ENCODE measurements at regions not wholly inside any gene's neighbourhood (a gene's known extent, or its start where the extent isn't known, plus 50 kb on each side); places are given as distances from the start of the nearest gene placed in this dataset.

DNA sequence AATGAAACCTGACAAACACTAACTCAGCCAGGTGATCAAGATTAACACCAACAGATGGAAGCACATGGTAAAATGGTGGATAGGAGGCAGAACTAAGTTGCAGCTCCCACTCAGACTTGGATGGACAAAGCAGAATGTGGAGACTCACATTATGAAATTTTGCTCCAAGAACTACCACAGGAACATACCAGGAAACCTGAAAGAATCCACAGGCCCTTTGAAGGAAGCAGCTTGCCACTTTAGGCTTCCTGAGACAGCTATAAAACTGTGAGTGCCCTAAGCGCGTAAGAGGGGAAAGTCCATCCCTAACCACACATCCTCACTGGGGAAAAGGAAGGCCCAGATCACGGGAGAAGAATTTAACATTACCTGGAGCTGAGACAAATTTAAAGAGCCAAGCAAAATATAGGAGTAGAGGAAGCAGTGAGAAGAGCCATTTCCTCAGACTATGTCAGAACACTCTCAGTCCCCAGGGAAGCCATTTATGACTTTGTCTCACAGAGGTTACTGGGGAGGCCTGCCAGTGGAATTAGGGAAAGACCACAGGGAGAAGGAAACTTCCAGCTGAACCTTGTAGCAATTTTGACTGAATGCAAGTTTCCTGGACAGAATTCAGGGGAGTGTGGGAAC lies 224.5 kb downstream of the TEX13C start (continued):
- no peak for TF ChIP-seq HDAC6 (IDR thresholded peaks at IDR 0.05; ENCODE audit: low read depth, low read length)
- TF ChIP-seq MYC (IDR thresholded peaks at IDR 0.05; ENCODE audit: low read depth, low read length) = no peak
- no peak for TF ChIP-seq MYC (CRISPR knock-in tag; IDR thresholded peaks at IDR 0.05; ENCODE audit: borderline replicate concordance, low read depth)
- TF ChIP-seq, protein P1, sequence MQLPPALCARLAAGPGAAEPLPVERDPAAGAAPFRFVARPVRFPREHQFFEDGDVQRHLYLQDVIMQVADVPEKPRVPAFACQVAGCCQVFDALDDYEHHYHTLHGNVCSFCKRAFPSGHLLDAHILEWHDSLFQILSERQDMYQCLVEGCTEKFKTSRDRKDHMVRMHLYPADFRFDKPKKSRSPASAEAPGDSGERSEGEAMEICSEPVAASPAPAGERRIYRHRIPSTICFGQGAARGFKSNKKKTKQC (CRISPR knock-in tag; IDR thresholded peaks at IDR 0.05) = no peak
- no peak for TF ChIP-seq ZNF764 (CRISPR knock-in tag; IDR thresholded peaks at IDR 0.05; ENCODE audit: low read depth)
- no peak for TF ChIP-seq WHSC1 (IDR thresholded peaks at IDR 0.05; ENCODE audit: low read length)
- TF ChIP-seq PHF21A (IDR thresholded peaks at IDR 0.05; ENCODE audit: borderline replicate concordance, low read depth) = no peak
- TF ChIP-seq, protein P2, sequence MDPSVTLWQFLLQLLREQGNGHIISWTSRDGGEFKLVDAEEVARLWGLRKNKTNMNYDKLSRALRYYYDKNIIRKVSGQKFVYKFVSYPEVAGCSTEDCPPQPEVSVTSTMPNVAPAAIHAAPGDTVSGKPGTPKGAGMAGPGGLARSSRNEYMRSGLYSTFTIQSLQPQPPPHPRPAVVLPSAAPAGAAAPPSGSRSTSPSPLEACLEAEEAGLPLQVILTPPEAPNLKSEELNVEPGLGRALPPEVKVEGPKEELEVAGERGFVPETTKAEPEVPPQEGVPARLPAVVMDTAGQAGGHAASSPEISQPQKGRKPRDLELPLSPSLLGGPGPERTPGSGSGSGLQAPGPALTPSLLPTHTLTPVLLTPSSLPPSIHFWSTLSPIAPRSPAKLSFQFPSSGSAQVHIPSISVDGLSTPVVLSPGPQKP (CRISPR knock-in tag; IDR thresholded peaks at IDR 0.05) = no peak
- no peak for TF ChIP-seq ZNF75A (CRISPR knock-in tag; IDR thresholded peaks at IDR 0.05)
- TF ChIP-seq, protein P3, sequence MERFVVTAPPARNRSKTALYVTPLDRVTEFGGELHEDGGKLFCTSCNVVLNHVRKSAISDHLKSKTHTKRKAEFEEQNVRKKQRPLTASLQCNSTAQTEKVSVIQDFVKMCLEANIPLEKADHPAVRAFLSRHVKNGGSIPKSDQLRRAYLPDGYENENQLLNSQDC (CRISPR knock-in tag; IDR thresholded peaks at IDR 0.05) = no peak

DNA sequence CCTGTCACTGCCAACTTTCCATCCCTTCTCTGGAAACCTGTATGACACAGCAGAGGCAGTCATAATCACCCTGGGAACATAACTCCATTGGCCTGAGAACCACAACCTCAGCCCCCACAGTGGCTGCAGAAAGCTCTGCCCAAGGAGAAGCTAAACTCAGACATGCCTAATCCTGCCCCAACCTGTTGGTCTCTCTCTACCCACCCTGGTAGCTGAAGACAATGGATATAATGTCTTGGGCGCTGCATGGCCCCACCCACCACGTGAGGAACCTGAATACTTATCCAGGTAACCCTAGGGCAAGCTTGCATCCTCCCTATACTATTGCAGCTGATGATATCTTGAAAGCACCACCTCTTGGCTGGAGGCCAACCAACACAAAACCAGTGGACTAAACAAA lies 225.2 kb downstream of the TEX13C start:
- no peak for ATAC-seq
- H3K79me2 ChIP-seq (ENCODE audit: control insufficient read depth, insufficient read depth, low read length) = no peaks in the 10 kb centered on the region
- ChIA-PET POLR2A (no interaction called here), CTCF (ENCODE audit: low intra/inter-chr PET ratio) (no interaction called here)
- no peaks in the 10 kb centered on the region for H3K27me3 ChIP-seq (ENCODE audit: control insufficient read depth in 2 of 2, insufficient read depth in 2 of 2, low read length in 2 of 2)
- DNase-seq (ENCODE audit: extremely low read depth in 1 of 4, low spot score in 3 of 4) = no peak
- no peaks in the 10 kb centered on the region for H3K4me1 ChIP-seq (replicated peaks in 1 of 2; ENCODE audit: control insufficient read depth in 2 of 2, insufficient read depth in 2 of 2, low read length in 2 of 2)
- in situ Hi-C loops (cut with MboI) (no loop called here), intact Hi-C loops (cut with micrococcal nuclease) (no loop called here)
- 21% methylated on average over 2 of the region's 2 CpGs for WGBS (ENCODE audit: insufficient coverage, low coverage, missing lambda C conversion rate)
- no peak for FAIRE-seq
- H4K20me1 ChIP-seq (replicated peaks; ENCODE audit: control insufficient read depth, insufficient read depth, low read length) = no peaks in the 10 kb centered on the region
- no peak for TF ChIP-seq ZC3H11A (IDR thresholded peaks at IDR 0.05; ENCODE audit: low read depth, low read length)
- no peak for TF ChIP-seq ZBTB7A (IDR thresholded peaks at IDR 0.05; ENCODE audit: borderline replicate concordance, control insufficient read depth, low read depth, low read length)
- 0 out of 2 replicates have a peak, but pooled peaks have one; percentile 22 for TF ChIP-seq NFIC (IDR thresholded peaks at IDR 0.05)
- TF ChIP-seq SP2 (IDR thresholded peaks at IDR 0.05; ENCODE audit: extremely low read depth, low read depth, low read length, poor library complexity, severe bottlenecking) = no peak
- TF ChIP-seq, protein P4, sequence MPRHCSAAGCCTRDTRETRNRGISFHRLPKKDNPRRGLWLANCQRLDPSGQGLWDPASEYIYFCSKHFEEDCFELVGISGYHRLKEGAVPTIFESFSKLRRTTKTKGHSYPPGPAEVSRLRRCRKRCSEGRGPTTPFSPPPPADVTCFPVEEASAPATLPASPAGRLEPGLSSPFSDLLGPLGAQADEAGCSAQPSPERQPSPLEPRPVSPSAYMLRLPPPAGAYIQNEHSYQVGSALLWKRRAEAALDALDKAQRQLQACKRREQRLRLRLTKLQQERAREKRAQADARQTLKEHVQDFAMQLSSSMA (CRISPR knock-in tag; IDR thresholded peaks at IDR 0.05) = no peak
- TF ChIP-seq KHSRP (IDR thresholded peaks at IDR 0.05) = no peak
- TF ChIP-seq, protein P5, sequence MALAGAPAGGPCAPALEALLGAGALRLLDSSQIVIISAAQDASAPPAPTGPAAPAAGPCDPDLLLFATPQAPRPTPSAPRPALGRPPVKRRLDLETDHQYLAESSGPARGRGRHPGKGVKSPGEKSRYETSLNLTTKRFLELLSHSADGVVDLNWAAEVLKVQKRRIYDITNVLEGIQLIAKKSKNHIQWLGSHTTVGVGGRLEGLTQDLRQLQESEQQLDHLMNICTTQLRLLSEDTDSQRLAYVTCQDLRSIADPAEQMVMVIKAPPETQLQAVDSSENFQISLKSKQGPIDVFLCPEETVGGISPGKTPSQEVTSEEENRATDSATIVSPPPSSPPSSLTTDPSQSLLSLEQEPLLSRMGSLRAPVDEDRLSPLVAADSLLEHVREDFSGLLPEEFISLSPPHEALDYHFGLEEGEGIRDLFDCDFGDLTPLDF (CRISPR knock-in tag; IDR thresholded peaks at IDR 0.05) = no peak
- H3K9ac ChIP-seq (ENCODE audit: insufficient read depth in 1 of 2, low read depth in 2 of 2, low read length in 2 of 2) = no peak overlapping the region
- H3K9me3 ChIP-seq (replicated peaks; ENCODE audit: control insufficient read depth, insufficient read depth, low read depth, low read length) = no peaks in the 10 kb centered on the region
- no peaks in the 10 kb centered on the region for H3K36me3 ChIP-seq (ENCODE audit: control insufficient read depth, insufficient read depth, low read length)
- H3K4me2 ChIP-seq (ENCODE audit: insufficient read depth, low read length) = no peak overlapping the region
- no peaks in the 10 kb centered on the region for H3K9me1 ChIP-seq (ENCODE audit: control insufficient read depth, insufficient read depth, low read length)
- no peak overlapping the region for H3K27ac ChIP-seq (ENCODE audit: extremely low read depth, low read depth, low read length)
- no peak overlapping the region for H2AFZ ChIP-seq (ENCODE audit: low read depth, low read length)
- BruUV-seq (replicated peaks) = no TSS peak
- H3K4me3 ChIP-seq = no peak overlapping the region
